ENCODE measurements at regions not wholly inside any gene's neighbourhood (a gene's known extent, or its start where the extent isn't known, plus 50 kb on each side); places are given as distances from the start of the nearest gene placed in this dataset.
"Not testable (repeated sequence)": the region's sequence is repeated elsewhere in the genome, so short reads cannot be mapped to it uniquely, and the experiment has no call there.

DNA sequence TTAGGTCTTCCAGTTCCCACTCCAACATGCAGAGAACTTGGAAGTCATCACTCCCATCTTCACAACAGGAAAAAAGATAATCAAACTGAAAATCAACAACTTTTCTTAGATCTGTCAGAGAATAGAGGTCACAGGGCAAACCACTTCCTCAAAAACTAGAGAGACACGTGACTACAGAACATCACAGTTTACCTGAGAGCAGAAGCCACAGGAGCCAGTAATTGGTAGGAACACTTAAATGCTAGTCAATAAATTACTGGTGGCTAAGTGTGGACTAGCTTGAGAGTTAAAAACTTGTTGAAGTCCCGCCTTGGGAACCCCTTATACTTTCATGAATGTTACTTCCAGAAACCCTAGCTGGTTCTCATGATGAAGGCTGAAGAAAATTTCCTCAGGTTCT lies 81.1 kb downstream of the THSD1 start:
- DNase-seq (ENCODE audit: low read depth in 2 of 2), result not testable (repeated sequence)

GRCh38 chr13:52319876-52320275 lies 86.1 kb downstream of the THSD1 start:
- DNase-seq (ENCODE audit: low read depth in 2 of 2), result no peak

DNA sequence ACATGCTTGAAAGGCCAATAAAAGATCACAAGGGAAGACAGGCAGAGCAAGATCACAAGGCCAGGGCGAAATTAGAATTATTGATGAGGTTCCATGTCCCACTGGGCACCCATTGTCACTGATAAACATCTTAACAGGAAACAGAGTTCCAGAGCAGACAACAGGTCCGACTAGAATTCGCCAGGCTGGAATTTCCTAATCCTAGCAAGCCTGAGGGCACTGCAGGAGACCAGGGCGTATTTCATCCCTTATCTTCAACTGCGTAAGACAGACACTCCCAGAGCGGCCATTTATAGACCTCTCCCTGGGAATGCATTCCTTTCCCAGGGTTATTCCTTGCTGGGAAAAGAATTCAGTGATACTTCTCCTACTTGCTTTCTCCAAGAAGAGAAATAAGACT lies 96.1 kb downstream of the THSD1 start:
- not testable (repeated sequence) for DNase-seq (ENCODE audit: low read depth in 2 of 2)

DNA sequence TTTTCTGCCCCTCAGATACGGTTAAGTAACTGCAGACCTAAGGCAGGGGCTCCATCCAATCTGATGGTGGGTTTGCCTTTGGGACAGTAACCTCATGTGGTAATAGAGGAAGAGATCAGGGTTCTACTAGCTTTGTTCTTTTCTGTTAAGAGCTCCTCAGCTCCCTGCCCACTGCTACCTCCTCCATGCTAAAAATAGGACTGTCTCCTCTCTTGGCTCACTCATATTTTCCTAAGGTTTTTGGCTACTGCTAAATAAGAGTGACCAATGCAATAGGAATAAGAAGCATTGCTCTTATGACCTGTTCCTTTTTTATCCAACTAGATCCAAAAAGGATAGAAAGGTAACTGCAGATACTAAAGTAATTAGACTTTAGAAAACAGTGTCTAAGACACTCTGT lies 99.6 kb downstream of the THSD1 start:
- not testable (repeated sequence) for DNase-seq (ENCODE audit: low read depth in 2 of 2)

DNA sequence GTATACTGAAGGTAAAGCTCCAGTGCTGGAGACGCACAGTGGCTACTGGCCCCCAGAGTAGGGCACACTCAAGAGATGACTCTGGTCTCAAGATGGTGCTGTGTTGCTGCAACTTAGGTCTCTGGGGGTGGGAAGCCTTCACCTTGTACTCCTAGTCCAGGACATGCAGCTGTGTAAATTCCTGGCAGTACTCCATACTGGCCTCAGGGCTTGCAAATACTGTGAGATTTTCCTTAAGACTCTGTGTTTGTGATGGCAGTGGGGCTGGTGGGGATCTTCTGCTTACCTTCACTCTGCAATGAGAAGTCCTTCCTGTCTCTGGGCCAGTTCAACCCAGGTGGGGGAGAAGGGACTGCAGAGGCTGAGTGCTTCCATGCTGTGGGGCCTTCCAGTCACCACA lies 102.9 kb downstream of the THSD1 start:
- not testable (repeated sequence) for DNase-seq (ENCODE audit: low read depth in 2 of 2)

DNA sequence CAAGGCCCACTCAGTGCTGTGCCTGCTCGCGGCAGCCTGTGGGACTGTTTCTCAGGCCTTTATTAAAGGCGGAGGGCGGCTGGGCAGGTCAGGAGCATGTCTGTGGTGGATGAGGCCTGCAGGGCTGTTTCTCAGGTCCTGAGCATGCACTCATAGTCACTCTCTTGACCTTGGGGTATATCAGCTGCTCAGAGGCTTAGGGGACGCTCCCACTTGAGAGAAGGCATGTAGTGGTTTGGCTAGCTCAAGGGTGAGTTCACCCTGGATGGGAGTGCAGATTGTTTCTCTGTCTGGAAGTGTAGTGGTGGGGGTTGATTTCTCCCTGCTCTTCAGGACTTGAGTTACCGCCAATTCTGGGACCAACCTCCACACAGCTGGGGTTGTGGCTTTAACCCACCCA lies 103.3 kb downstream of the THSD1 start:
- not testable (repeated sequence) for DNase-seq (ENCODE audit: low read depth in 2 of 2)

DNA sequence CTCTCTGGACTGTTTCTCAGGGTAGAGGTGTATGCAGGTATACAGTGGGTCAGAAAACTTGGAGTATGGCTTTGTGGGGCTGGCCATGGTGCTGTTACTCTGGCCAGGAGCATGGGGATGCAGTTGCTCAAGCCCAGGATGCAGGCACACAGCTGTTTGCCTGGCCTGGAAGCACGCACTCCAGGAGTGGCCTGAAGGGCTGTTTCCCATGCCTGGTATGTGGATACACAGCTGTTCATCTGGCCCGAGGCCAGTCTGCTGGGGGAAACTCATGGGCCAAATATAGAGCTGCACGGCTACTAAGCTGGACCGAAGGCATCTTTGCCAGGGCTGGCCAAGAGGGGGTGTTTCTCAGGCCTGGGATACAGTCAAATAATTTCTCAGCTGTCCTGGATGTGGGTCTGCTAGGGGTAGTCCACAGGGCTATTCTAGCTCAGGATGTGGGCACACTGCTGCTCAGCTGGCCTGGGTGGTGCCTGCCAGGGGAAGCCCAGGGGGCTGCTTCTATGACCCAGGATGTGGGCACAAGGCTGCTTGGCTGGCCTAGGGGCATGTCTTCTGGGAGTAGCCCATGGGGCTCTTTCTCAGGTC lies 104.1 kb downstream of the THSD1 start:
- not testable (repeated sequence) for DNase-seq (ENCODE audit: low read depth in 2 of 2)

DNA sequence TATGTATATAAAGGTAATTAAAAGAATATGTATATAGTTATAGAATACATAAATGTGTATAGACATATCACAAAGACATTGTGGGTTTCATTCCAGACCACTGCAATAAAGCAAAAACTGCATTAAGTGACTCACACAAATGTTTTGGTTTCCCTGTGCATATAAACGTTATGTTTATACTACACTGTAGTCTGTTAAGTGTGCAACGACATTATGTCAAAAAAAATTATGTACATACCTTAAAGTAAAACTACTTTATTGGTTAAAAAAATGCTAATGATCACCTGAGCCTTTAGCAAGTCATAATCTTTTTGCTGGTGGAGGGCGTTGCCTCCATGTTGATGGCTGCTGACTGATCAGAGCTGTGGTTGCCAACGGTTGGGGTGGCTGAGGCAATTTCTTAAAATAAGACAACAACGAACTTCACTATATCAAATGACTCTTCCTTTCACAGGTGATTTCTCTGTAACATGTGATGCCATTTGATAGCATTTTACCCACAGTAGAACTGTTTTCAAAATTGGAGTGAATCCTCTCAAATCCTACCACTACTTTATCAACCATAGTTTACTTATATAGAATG lies 107.8 kb downstream of the THSD1 start:
- not testable (repeated sequence) for DNase-seq (ENCODE audit: low read depth in 2 of 2)

DNA sequence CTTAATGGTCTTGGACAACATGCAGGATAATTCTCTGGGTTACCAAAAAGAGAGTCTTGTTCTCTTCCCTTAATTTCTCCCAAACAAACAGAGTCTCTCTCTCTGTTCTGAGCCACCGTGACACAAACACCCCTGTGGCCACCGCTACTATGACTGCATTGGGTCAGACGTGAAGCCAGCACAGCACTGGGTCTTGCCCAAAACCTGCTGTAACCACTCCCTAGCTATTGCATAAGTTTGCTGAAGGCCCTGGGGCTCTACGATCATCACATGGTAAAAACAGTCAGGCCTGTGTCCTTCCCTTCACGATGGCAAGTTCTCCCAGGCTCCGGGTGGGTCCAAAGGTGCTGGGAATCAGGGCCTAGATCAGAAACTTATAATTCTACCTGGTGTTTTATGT lies 117.1 kb downstream of the THSD1 start:
- DNase-seq (ENCODE audit: low read depth in 2 of 2), result not testable (repeated sequence)

DNA sequence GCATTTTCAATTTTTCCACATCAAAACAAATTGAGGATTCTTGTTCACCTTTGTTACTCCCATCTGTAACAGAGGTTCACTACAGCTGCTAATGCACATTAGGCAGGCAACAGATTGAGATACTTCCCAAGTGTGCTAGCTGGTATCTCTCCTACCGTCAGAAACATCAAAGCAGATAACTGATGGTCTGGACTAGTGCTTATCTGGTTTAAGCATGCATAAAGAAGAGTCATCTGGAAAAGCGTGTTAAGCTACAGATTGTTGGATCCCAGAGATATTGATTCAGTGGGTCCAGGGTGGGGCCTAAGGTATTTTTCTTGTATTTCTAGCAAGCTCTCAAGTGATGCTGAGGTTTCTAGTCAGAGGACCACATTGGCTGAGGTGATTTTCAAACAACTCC lies 122.0 kb upstream of the NEK3 start:
- not testable (repeated sequence) for DNase-seq (ENCODE audit: low read depth in 2 of 2)

DNA sequence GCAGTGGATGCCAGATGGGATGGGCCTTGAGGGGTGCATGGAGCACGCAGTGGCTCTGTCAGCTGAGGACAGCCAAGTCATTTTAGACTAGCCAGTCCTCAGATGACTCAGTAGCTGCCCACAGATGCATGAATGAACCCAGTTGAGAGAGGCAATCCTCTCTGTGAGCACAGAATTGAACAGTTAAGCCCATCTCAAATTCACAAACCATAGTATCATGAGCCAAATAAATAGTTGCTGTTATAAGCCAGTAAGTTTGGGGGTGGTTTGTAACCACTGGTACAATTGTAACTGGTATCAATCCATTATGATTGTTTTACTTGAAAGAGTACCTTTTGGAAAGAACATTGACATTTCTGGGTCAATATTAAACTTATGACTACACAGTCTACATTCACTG lies 120.0 kb upstream of the NEK3 start:
- DNase-seq (ENCODE audit: low read depth in 2 of 2), result not testable (repeated sequence)

- DNase-seq (ENCODE audit: low read depth in 2 of 2), result not testable (repeated sequence)
Measured at GRCh38 chr13:52254299-52254698, 94.9 kb upstream of the NEK3 start.

DNA sequence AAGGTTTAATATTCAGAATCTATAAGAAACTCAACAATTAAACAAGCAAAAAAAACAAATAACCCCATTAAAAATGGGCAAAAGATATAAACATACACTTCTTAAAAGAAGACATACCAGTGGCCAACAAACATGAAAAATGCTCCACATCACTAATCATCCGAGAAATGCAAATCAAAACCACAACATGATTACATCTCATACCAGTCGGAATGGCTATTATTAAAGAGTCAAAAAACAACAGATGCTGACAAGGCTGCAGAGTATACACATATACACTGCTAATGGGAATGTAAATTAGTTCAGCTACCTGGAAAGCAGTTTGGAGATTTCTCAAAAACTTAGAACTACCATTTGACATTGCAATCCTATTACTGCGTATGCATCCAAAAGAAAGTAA lies 81.4 kb upstream of the NEK3 start:
- DNase-seq (ENCODE audit: low read depth in 2 of 2), result not testable (repeated sequence)

- peak in 1 of 2 donors; percentile 12 for DNase-seq (ENCODE audit: low read depth in 2 of 2)
Measured at GRCh38 chr13:52235900-52236595, 76.7 kb upstream of the NEK3 start.

DNA sequence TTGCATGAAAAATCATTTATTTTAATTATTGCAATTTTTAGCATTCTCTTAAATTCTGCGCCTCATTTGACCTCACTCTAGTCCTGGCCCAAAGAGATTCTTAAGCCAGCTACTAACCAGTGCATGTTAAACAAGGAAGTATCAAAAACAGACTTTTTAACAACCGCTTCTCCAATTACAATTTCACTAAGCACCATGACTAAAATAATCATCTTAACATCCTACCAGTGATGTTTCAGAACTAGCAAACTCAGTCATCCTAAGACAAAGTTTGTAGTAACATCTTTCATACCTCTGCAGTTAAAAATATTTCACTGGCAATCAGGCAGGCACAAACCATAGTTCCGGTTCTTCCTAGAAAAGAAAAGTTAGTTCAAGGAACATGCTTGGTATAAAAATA lies 75.5 kb upstream of the NEK3 start:
- DNase-seq (ENCODE audit: low read depth in 2 of 2), result not testable (repeated sequence)

GRCh38 chr13:52223063-52223462 lies 63.7 kb upstream of the NEK3 start:
- not testable (repeated sequence) for DNase-seq (ENCODE audit: low read depth in 2 of 2)

- DNase-seq (ENCODE audit: low read depth in 2 of 2), result not testable (repeated sequence)
Measured at GRCh38 chr13:52213920-52214319, 54.5 kb upstream of the NEK3 start.

DNA sequence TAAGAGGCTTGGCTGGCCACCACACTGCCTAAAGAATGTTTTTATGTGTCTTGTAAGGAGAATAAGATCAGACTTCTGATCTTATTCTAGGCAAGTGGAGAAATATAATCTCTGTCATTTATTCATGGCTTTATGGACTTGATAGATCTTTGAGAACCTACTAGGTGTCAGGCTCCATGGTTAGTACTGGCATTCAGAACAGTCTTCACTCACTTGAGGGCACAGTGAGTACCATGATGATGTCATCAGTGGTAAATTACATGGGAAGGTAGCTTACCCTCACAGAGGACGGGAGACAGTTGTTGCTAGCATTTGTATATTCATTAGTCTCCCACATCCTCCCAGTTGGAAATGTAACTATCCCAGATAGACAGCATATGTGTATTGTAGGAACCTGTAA lies 53.5 kb upstream of the NEK3 start:
- not testable (repeated sequence) for DNase-seq (ENCODE audit: low read depth in 2 of 2)

GRCh38 chr13:52211416-52211776 lies 52.0 kb upstream of the NEK3 start:
- DNase-seq (ENCODE audit: low read depth in 2 of 2), result not testable (repeated sequence)

- DNase-seq (ENCODE audit: low read depth in 2 of 2), result not testable (repeated sequence)
Measured at GRCh38 chr13:52210564-52211415, 51.4 kb upstream of the NEK3 start.
